PC-9 (cell line): ENCODE measurements at regions not wholly inside any gene's neighbourhood (a gene's known extent, or its start where the extent isn't known, plus 50 kb on each side); places are given as distances from the start of the nearest gene placed in this dataset.

Experiments
- EZH2 ChIP-seq: fragments of 200-600 bp; sonication (generic); IDR thresholded peaks from 2 replicates; pipeline ENCODE4 v1.8.0; 2017; ENCODE audit warnings: antibody characterized with exemption, low read depth
- TF ChIP-seq, protein P1 (sequence below): fragments of 200-600 bp; sonication (generic); conservative IDR thresholded peaks from 2 replicates; pipeline ENCODE4 v1.6.1; 2017; ENCODE audit warnings: mixed run types, antibody characterized with exemption, mild to moderate bottlenecking, moderate library complexity

DNA sequence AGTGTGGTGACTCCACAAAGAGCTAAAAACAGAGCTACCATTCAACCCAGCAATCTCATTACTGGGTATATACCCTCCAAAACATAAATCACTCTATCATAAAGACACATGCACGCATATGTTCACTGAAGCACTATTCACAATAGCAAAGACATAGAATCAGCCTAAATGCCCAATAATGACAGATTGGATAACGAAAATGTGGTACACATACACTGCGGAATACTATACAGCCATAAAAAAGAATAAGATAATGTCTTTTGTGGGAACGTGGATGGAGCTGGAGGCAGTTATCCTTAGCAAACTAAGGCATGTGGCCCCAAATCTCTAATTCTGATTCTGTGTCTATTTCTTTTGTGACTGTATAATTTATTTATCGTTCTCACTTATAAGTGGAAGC lies 89.0 kb upstream of the PRNP start:
- TF ChIP-seq, protein P1, sequence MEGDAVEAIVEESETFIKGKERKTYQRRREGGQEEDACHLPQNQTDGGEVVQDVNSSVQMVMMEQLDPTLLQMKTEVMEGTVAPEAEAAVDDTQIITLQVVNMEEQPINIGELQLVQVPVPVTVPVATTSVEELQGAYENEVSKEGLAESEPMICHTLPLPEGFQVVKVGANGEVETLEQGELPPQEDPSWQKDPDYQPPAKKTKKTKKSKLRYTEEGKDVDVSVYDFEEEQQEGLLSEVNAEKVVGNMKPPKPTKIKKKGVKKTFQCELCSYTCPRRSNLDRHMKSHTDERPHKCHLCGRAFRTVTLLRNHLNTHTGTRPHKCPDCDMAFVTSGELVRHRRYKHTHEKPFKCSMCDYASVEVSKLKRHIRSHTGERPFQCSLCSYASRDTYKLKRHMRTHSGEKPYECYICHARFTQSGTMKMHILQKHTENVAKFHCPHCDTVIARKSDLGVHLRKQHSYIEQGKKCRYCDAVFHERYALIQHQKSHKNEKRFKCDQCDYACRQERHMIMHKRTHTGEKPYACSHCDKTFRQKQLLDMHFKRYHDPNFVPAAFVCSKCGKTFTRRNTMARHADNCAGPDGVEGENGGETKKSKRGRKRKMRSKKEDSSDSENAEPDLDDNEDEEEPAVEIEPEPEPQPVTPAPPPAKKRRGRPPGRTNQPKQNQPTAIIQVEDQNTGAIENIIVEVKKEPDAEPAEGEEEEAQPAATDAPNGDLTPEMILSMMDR = no peak
- TF ChIP-seq EZH2 = no peak
